NCI-H748 treated with DMSO at 0.1 percent for 48 hours (cell line): ENCODE measurements at regions not wholly inside any gene's neighbourhood (a gene's known extent, or its start where the extent isn't known, plus 50 kb on each side); places are given as distances from the start of the nearest gene placed in this dataset.
"Not testable (repeated sequence)": the region's sequence is repeated elsewhere in the genome, so short reads cannot be mapped to it uniquely, and the experiment has no call there.

Experiments
- DNase-seq: peaks from one replicate; lab custom pipeline; 2025; lab: John Stamatoyannopoulos, UW

- DNase-seq = no peak
Measured at GRCh38 chr3:153976891-153977554, 144.2 kb upstream of the ARHGEF26 start.

DNA sequence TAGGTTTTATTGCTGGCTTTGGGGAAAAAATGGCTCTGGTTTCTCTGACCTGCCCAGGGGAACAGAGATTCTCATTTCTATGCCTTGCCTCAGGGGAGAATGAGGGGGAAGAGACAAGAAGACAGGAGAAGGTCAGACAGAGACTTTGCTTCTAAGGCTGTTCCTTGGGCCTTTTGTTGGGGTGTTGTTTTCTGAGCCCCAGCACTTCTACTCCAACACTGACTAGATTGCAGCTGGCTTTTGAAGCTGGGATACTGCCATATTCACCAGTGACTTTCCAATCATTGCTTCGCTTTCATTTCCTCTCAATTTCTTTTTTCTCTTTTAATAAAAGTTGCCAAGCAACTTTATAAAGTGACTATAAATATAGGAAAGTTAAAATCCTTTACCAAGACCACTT lies 143.2 kb upstream of the ARHGEF26 start:
- no peak for DNase-seq

DNA sequence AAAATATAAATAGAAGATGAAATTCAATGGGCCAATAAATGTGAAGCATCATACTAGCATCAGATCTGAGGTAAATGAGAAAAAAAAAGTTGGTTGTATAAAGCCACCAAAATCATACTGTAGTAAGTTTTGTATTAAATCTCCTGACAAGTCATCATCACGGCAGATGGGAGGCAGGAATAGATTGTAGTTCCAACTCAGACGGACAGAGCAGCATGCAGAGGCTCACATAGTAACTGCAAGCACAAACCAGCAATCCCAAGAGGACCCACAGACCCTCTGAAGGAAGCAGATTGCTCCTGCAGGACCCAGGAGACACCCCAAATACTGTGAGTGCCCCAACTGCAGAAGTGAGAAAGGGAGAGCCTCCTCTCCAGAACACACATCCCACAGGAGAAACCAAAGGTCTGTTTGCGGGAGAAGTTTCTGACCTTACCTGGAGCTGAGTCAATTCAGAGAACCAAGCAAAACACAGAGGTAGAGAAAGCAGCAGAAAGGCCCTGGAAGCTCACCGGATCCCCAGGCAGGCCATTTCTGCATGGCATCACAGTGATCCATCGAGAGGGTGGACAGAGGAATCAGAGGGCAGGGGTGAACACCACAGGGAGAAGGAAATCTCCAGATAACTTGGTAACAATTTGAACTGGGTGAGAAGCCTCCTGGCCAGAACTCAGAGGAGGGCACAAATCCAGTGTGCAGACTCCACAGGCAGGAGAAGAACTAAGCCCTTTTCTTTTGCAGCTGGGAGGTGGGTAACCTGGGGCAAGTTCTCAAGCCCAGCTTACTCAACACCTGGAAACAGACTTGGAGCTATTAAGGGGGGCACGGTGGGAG lies 141.6 kb upstream of the ARHGEF26 start:
- DNase-seq = no peak

DNA sequence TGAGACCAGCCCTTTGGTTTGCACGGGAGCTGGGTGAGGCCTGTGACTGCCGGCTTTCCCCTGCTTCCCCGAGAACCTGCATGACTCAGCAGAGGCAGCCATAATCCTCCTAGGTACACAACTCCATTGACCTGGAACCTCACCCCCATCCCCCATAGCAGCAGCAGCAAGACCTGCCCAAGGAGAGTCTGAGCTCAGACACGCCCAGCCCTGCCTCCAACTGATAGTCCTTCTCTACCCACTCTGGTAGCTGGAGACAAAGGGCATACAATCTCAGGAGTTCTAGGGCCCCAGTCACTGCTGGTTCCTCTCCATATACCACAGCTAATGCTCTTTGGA lies 141.0 kb upstream of the ARHGEF26 start:
- no peak for DNase-seq

GRCh38 chr3:153997364-153997763 lies 123.8 kb upstream of the ARHGEF26 start:
- not testable (repeated sequence) for DNase-seq

GRCh38 chr3:154003649-154004048 lies 117.5 kb upstream of the ARHGEF26 start:
- no peak for DNase-seq

- no peak for DNase-seq
Measured at GRCh38 chr3:154011036-154011435, 110.2 kb upstream of the ARHGEF26 start.

GRCh38 chr3:154013736-154014135 lies 107.5 kb upstream of the ARHGEF26 start:
- no peak for DNase-seq

GRCh38 chr3:154015307-154015706 lies 105.9 kb upstream of the ARHGEF26 start:
- no peak for DNase-seq

GRCh38 chr3:154018100-154018696 lies 103.0 kb upstream of the ARHGEF26 start:
- peak; percentile 39 for DNase-seq

DNA sequence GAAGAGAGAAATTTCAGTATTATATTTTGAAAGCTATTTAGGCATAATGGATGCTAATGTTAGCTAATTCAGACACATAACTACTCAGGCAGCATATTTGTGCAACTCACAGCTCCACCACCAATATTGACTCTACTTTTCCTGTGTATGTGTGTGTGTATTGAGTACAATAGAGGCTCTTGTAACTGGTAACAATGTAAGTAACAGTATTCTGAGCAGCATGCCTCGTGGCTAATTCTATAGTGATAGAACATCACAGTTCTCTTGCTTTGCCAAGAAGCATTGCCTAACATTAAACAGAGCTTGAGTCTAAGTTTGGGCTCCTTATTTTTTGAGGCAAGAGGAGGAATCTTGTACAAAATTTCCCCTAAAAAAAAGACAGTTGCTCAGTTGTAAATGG lies 98.6 kb upstream of the ARHGEF26 start:
- no peak for DNase-seq

DNA sequence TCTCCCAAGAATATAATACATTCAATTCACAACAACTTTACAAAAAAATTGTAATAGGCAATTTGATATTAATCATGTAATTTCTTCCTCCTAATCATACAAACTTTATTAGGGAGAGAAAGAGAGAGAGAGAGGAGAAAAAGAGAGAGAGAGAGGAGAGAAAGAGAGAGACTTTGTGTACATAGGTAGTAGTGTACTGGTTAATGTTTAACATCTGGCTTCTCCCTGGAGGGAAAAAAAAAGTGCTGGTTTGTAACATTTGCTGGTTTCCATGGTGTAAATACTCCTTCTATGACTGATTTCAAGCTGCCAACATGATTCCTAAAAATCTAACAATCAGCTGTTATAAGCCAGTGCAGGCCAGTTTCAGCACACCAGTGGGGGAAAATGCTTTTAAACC lies 98.0 kb upstream of the ARHGEF26 start:
- DNase-seq = no peak

- no peak for DNase-seq
Measured at GRCh38 chr3:154025007-154025406, 96.2 kb upstream of the ARHGEF26 start.

- no peak for DNase-seq
Measured at GRCh38 chr3:154029926-154030325, 91.3 kb upstream of the ARHGEF26 start.

DNA sequence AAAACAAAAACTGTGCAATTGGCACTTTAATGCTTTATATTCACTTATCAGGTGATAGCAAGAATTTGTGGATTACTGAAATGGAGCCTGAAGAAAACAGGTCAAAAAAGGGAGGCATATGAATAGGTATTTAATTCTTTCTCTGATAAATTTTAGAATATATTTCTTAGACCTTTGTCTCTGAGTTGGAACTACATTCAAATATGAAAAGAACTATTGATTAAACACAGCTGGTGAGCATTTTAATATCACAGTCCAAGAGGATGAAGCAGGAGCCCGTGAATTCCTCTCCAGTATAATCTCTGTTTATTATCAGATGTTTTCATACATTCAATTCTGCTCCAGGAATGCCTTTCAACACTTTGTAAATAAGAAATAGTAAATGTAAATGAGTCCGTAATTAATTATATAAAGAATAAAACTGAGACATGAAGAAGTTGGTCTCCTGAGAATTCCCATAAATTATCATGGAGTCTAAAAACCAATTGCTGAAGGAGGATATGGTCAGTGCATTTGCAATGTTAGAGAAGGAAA lies 86.3 kb upstream of the ARHGEF26 start:
- no peak for DNase-seq

DNA sequence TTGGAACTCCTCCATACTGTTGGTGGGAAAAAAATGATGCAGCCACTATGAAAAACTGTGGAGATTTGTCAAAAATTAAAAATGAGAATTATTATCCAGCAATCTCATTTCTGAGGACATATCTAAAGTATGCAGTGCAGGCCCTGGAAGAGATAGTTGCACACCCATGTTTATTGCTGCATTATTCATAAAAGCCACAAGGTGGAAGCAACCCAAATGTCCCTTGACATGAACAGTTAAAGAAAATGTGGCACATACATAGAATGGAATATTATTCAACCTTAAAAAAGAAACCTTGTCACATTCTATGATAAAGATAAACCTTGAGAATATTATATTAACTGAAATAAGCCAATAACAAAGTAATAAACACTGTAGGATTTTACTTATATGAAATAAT lies 80.9 kb upstream of the ARHGEF26 start:
- DNase-seq = no peak

GRCh38 chr3:154044671-154045070 lies 76.5 kb upstream of the ARHGEF26 start:
- no peak for DNase-seq

GRCh38 chr3:154050216-154050615 lies 71.0 kb upstream of the ARHGEF26 start:
- no peak for DNase-seq

DNA sequence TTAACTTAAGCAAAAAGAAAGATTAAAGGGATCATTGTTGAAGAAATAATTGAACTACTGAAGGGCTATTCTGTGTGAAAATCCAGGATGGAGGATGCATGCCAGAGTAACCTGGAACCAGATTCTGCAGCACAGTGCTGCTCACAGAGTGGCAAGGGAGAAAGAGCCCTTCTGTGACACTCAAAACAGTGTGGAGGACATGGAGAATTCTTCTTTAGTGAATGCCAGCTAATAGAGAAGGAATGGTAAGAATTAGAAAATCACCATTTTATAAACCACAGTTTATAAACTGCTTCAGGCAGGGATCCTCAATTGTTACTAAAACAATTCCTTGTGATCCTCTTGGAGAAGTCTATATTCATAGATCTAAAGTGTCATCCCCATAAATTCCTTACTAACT lies 70.4 kb upstream of the ARHGEF26 start:
- no peak for DNase-seq

GRCh38 chr3:154059833-154060232 lies 61.4 kb upstream of the ARHGEF26 start:
- DNase-seq = no peak

DNA sequence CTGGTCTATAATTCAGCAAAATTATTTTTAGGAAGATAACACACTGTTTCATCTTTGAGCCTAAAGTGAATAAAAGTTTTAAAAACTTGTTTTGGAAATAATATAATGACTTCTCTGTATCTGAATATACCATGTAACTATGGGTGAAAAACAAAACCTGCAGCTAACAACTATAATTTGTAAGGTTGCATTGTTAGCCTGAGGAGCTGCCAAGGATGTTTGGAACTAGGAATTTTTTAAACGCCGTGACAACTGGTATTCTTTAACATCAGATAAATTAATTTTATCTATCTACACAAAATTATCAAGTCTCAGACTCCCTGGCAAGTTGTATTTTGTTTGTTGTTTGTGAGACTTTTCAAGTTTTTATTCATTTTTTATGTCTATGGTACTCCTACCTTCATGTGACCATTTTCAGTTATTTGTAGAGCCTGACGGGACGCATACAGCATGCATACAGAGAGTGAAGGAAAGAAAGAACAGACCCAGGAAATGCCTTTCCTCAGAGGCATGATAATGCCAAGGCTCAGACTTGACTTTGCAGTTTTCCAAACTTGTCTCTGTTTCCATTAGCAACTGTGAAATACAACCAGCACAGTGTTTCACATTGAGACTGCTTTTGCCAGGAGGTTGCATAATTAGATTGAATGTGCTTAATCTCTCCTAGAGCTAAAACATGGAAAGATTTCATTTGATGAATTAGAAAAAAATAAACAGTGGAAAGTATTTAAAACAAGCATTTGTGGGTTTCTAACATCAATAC lies 60.8 kb upstream of the ARHGEF26 start:
- DNase-seq = no peak

DNA sequence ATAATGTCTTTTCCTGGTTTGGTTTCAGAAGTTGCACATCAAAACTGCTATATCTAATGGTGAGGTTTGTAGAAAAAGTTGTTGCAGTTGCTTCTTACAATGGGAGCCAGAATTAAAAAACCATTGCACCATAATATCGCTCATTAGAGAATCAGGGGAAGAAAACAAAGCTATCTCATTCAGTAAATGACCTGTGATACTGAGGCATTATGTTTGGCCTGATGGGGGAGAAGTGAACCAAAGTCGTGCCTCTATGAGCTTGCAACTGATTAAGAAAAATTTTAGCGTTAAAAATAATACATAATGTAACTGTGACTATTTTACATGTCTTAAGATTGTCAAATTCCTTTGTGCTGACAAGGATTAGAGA lies 60.2 kb upstream of the ARHGEF26 start:
- no peak for DNase-seq
